IPS-NIHi11 (cell line): ENCODE measurements at regions not wholly inside any gene's neighbourhood (a gene's known extent, or its start where the extent isn't known, plus 50 kb on each side); places are given as distances from the start of the nearest gene placed in this dataset.
A peak's percentile ranks its signal among the peaks of the same experiment; 100 is the strongest.

Source experiments
- DNase-seq: peaks from one replicate; pipeline ENCODE4 v3.0.0; 2012; ENCODE audit warnings: mixed read lengths, low spot score

- no peak for DNase-seq
These were observed 69.8 kb downstream of the CD83 start for GRCh38 chr6:14187406-14187805.

- no peak for DNase-seq
These were observed 71.5 kb downstream of the CD83 start for GRCh38 chr6:14189074-14189473.

DNA sequence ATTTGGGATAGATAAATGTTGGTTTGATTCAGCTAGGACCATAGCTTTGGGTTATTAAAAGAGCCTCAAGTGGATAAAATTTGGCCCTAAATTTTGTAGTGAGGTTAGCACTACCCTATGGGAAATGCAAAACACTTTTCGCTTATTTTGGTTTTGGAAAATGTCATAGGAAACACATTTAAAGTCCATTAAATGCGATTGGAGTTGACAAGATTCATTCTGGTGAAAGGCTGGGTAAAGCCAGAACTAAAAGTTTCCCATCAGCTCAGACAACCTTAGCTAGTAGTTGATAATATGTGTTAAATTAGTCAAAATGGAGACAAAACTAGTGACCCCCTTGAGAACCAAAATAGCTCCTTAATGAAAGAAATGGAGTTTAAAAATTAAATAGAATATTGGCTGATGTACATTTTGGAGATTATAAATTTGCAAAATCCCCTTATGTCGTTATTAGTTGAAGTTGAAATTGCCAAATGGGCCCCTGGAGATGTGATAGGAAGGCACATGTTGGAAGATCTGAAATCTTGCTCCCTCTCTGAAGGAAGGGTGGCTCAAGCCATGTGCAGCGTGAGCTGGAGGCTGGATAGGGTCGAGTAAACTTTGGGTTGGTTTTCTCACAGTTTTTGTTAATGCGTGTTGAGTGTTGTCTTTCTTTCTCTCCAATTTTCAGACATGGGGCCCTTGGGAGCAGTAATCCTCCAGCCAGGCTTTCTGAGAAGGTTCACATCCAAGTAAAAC is 72.8 kb downstream of the CD83 start:
- no peak for DNase-seq

- no peak for DNase-seq
These were observed 73.3 kb downstream of the CD83 start for GRCh38 chr6:14190929-14191224.

- no peak for DNase-seq
These were observed 74.2 kb downstream of the CD83 start for GRCh38 chr6:14191761-14192160.

GRCh38 chr6:14192216-14192788 is 74.7 kb downstream of the CD83 start:
- DNase-seq, result no peak

DNA sequence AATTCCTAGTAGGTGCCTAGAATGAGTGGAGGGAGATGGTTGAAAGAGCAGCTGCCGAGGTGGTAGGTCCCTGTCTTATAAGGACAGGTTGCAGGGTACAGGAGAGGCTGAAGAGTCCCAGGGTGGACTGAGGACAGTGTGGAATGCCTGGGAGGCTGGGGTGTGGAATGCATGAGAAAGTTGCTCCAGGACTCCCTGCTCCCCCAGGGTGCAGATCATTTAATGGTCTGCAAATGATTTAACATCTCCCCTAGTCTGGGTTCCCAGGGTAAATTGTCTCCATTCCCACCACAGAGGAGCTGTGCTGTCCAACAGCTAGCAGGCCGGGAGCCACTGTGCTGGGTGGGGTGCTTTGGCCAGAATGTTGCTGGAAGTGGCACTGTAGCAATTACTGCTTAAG is 76.0 kb downstream of the CD83 start:
- no peak for DNase-seq

DNA sequence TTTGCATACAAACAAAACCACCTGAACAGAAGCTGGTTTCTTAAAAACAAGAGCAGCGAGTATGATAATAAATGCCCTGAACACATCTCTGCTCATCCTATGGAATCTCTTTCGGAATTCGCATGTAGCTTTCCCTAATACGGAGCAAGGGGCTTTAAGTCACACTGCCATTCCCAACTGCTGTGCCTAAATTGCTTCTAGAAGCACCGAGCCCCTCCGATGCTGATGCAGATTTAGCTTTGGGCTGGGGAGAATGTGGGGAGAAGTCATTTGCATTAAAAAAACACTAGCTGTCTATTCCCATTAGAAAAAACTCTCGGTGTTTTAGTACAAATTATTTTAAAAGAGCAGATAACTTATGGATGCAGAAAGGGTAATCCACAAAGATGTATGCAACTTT is 76.9 kb downstream of the CD83 start:
- DNase-seq, result peak; percentile 34

GRCh38 chr6:14194976-14195375 is 77.4 kb downstream of the CD83 start:
- no peak for DNase-seq

DNA sequence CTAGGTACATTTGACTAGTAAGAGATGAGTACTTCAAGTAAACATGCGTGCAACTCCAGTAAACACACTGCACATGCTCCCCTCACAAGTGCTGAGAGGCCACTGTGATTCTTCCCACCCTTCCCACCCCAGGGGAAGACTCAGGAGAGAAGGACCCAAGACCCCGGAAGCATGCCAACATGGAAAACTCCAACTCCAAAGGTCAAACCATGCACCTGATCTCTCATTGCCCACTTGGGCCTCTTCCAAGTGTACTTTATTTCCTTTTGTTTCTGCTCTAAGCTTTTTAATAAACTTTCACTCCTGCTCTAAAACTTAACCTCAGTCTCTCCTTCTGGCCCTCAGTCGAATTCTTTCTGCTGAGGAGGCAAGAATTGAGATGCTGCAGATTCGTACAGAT is 78.5 kb downstream of the CD83 start:
- DNase-seq, result no peak

DNA sequence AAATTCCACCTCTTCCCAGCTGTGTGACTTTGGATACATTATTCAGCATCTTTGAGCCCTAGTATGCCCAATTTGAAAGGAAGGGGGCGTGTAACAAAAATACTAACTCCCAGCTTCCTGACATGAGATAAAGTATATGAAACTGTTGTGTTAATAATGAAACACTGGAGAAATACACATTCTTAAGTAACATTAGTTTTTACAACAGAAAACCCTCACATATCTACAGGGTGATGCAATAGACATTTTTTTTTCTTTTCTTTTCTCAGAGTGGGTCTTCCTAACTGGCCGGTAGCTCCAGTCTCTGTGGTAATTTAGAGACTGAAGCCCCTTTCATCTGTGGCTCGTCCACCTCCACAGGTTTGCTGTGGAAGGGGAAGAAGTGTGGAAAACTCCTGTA is 79.5 kb downstream of the CD83 start:
- no peak for DNase-seq

DNA sequence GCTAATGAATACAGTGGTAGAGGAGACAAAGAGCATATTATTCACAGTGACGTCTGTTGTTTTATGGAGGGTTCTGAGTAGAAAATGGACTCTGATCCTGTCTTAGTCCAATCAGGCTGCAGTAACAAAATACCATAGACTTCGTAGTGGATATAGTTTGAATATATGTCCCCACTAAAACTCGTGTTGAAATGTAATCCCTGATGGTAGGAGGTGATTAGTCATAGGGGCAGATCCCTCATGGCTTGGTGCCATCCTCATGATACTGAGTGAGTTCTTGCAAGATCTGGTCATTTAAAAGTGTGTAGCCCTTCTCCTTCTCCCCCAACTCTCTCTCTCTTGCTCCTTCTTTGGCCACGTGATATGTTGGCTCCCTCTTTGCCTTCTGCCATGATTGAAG is 82.5 kb downstream of the CD83 start:
- no peak for DNase-seq

GRCh38 chr6:14202947-14203346 is 85.4 kb downstream of the CD83 start:
- no peak for DNase-seq

- no peak for DNase-seq
These were observed 88.8 kb downstream of the CD83 start for GRCh38 chr6:14206391-14206790.

DNA sequence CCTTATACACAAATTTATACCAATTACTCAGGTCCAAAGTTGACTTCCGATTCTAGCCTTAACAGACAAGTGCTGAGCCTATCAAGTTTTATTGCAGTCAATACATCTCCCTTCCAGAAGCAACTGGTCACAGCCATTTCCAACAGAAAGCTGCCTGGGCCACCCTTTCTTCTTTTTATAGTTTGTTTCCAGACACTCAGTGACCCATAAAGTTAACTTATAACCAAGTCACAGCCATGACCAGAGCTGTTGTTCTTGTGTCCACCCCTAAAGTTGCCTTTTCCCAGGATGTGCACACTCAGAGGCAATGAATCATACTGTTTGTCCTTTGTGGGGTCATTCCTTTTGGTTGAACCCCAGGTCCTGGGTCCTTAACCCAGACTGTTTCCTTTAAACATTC is 89.9 kb downstream of the CD83 start:
- no peak for DNase-seq

GRCh38 chr6:14209000-14209399 is 91.4 kb downstream of the CD83 start:
- no peak for DNase-seq

- DNase-seq, result no peak
These were observed 92.5 kb downstream of the CD83 start for GRCh38 chr6:14210077-14210476.

DNA sequence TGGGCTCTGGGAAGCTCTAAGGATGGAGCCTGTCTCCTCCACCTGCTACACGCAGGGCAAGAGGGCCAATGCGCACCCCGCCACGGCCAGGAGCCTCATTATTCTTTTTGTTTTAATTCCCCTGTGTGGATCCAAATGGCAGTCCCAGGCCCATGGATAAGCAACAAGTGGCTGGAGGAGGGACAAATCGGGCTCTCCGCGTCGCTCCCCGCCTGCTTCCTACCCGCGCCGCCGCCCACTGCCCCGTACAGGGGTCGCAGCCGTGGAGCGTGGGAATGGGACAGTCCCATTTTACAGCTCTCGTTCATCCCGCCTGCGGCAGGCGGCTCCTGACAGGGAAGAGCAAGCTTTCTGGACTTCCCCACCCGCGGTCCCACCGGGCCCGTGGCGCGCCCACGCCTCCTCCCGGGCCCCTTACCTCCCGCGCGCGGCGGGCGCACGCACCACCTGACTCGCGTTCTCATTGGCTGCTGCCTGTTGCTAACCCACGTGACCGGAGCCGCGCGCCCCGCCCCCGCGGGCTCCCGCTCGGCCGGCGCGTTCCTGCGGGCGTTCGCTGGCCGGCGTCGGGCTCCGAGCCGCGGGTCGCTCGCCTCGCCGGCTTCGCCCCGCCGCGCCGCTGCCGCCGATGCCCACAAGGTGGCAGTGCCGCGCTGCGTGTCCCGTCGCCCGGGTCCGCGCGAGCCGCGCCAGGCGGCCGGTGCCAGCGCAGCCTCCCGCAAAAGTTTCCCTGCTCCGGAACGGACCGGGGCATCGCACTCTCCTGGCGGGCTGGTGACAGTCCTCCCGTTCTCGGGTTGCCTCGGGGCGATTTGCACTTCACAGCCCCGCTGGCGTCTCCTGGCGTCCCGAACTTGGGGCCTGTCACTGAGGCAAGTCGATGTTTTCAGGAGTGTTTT is 93.3 kb downstream of the CD83 start:
- peak; percentile 100 for DNase-seq

DNA sequence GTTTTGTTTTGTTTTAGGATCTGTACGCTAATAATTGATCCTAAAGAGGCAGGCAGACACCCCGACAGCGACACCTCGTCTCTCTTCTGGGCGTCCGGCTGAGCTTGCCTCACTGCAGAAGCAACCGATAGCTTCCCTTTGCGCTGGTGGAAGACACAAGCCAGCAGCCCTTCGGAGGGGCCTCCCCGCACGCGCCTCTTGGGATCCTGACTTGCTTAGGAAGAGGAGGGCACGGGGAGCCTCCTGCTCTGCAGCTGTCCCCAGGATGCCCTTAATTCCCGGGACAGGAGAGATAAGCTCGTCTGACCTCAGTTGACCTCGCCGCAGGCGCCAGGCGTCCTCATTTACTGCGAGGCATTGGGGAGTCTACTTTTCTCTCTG is 94.0 kb downstream of the CD83 start:
- DNase-seq, result peak; percentile 70

DNA sequence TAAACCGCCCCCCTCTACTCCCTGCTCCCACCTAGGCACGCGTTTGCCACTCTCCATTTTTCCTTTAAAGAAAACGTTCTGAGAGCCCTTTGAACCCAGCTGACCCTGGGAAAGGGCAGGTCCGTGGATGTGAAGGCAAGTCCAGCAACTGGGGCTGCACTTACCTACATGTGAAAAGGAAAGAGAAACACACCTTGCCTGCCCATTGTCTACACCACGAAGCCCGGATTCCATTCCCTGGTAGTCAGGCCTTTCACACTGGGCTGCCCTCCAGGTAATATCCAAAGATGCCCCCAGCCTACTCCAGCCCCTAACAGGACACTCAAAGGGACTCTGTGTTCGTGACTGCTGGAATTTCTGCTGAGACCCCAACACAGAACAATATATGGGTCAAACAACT is 94.4 kb downstream of the CD83 start:
- DNase-seq, result peak; percentile 41

- no peak for DNase-seq
These were observed 95.1 kb downstream of the CD83 start for GRCh38 chr6:14212632-14213031.

- DNase-seq, result no peak
These were observed 99.5 kb downstream of the CD83 start for GRCh38 chr6:14216946-14217684.
